B cell (primary cell): ENCODE measurements at regions not wholly inside any gene's neighbourhood (a gene's known extent, or its start where the extent isn't known, plus 50 kb on each side); places are given as distances from the start of the nearest gene placed in this dataset.

Source experiments
- EZH2 ChIP-seq: IDR thresholded peaks from 2 replicates; pipeline ENCODE4 v1.6.1; 2012; ENCODE audit warnings: borderline replicate concordance, low read depth, mild to moderate bottlenecking, moderate library complexity, low read length; ENCODE audit not compliant: insufficient read depth, poor library complexity, severe bottlenecking
- TF ChIP-seq, protein P1 (sequence below): fragments of 200-600 bp; IDR thresholded peaks from one replicate; pipeline ENCODE4 v1.8.0; 2022; ENCODE audit warnings: antibody characterized with exemption, mild to moderate bottlenecking

GRCh38 chr18:2336690-2337392 is 234.5 kb downstream of the METTL4 start:
- TF ChIP-seq, protein P1, sequence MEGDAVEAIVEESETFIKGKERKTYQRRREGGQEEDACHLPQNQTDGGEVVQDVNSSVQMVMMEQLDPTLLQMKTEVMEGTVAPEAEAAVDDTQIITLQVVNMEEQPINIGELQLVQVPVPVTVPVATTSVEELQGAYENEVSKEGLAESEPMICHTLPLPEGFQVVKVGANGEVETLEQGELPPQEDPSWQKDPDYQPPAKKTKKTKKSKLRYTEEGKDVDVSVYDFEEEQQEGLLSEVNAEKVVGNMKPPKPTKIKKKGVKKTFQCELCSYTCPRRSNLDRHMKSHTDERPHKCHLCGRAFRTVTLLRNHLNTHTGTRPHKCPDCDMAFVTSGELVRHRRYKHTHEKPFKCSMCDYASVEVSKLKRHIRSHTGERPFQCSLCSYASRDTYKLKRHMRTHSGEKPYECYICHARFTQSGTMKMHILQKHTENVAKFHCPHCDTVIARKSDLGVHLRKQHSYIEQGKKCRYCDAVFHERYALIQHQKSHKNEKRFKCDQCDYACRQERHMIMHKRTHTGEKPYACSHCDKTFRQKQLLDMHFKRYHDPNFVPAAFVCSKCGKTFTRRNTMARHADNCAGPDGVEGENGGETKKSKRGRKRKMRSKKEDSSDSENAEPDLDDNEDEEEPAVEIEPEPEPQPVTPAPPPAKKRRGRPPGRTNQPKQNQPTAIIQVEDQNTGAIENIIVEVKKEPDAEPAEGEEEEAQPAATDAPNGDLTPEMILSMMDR: no peak
- no peak for TF ChIP-seq EZH2
